NT2/D1 (cell line): ENCODE measurements at regions not wholly inside any gene's neighbourhood (a gene's known extent, or its start where the extent isn't known, plus 50 kb on each side); places are given as distances from the start of the nearest gene placed in this dataset.

Source experiments
- SUZ12 ChIP-seq: IDR thresholded peaks from 2 replicates; pipeline ENCODE4 v1.6.1; 2011; ENCODE audit not compliant: insufficient read length, insufficient read depth; ENCODE audit errors: extremely low read depth
- YY1 ChIP-seq: IDR thresholded peaks from 2 replicates; pipeline ENCODE4 v1.6.1; 2011; ENCODE audit not compliant: insufficient read length, insufficient read depth
- ZNF274 ChIP-seq: IDR thresholded peaks from 2 replicates; pipeline ENCODE4 v1.6.1; 2011; ENCODE audit warnings: mild to moderate bottlenecking, low read depth, low read length

DNA sequence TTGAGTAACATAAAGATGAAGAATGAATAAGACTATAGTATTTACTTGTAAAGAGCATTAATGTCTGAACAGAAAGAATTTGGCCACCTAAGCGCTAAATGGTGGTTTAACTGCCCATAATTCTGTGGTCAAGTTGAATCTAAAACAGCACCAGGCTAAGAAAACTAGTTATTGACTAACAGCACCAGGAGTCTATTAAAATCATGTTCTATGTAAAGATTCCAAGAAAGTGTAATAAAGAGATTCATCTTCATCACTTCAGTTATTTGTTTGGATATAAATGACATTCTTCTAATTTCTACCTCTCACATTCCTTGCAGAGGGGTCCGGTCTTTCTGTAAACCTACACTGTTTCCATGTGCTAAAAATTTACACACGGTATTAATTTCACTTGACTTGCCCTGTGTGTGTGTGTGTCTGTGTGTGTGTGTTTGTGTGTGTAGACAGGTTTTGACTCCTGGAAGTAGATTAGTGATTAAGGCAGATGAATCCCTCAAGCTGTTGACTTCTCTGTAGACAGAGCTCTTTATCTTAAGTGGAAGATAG lies 84.4 kb downstream of the KLF6 start:
- TF ChIP-seq ZNF274 (no peak), YY1 (no peak), SUZ12 (no peak)
